ENCODE measurements at regions not wholly inside any gene's neighbourhood (a gene's known extent, or its start where the extent isn't known, plus 50 kb on each side); places are given as distances from the start of the nearest gene placed in this dataset.

GRCh38 chr17:71149607-71150006 is 971.2 kb upstream of the SOX9 start:
- Mint-ChIP-seq H3K27ac (no peak overlapping the region), H3K4me3 (no peak overlapping the region), H3K36me3 (ENCODE audit: low read depth) (no peaks in the 10 kb centered on the region), H3K4me1 (no peaks in the 10 kb centered on the region), H3K27me3 (no peaks in the 10 kb centered on the region), H3K9me3 (peaks cover 3% of the 10 kb centered on the region)
- ATAC-seq, result no peak
- DNase-seq, result no peak

- DNase-seq (no peak), ATAC-seq (no peak)
- Mint-ChIP-seq H3K9me3 (peaks cover 3% of the 10 kb centered on the region), H3K27ac (no peak overlapping the region), H3K27me3 (peaks cover 2% of the 10 kb centered on the region), H3K4me3 (no peak overlapping the region), H3K4me1 (no peaks in the 10 kb centered on the region), H3K36me3 (ENCODE audit: low read depth) (no peaks in the 10 kb centered on the region)
These were observed 963.5 kb upstream of the SOX9 start for GRCh38 chr17:71157297-71157696.

- Mint-ChIP-seq H3K4me1 (no peaks in the 10 kb centered on the region), H3K27ac (no peak overlapping the region), H3K36me3 (ENCODE audit: low read depth) (no peaks in the 10 kb centered on the region), H3K4me3 (no peak overlapping the region), H3K9me3 (no peaks in the 10 kb centered on the region), H3K27me3 (peaks cover 2% of the 10 kb centered on the region)
- DNase-seq (no peak), ATAC-seq (no peak)
These were observed 962.4 kb upstream of the SOX9 start for GRCh38 chr17:71158437-71158836.

- no peaks in the 10 kb centered on the region for H3K4me1 Mint-ChIP-seq
- ATAC-seq (no peak), DNase-seq (no peak)
- H3K4me3 Mint-ChIP-seq, result no peak overlapping the region
- H3K27ac Mint-ChIP-seq, result no peak overlapping the region
- H3K27me3 Mint-ChIP-seq, result peaks cover 2% of the 10 kb centered on the region
- no peaks in the 10 kb centered on the region for H3K9me3 Mint-ChIP-seq
- H3K36me3 Mint-ChIP-seq (ENCODE audit: low read depth), result no peaks in the 10 kb centered on the region
These were observed 957.6 kb upstream of the SOX9 start for GRCh38 chr17:71163121-71163812.

GRCh38 chr17:71163813-71164122 is 957.1 kb upstream of the SOX9 start:
- no peaks in the 10 kb centered on the region for H3K9me3 Mint-ChIP-seq

GRCh38 chr17:71164561-71164960 is 956.3 kb upstream of the SOX9 start:
- peaks cover 2% of the 10 kb centered on the region for H3K27me3 Mint-ChIP-seq
- no peak overlapping the region for H3K4me3 Mint-ChIP-seq
- H3K27ac Mint-ChIP-seq, result no peak overlapping the region
- ATAC-seq, result no peak
- no peaks in the 10 kb centered on the region for H3K4me1 Mint-ChIP-seq
- no peaks in the 10 kb centered on the region for H3K9me3 Mint-ChIP-seq
- no peak for DNase-seq
- H3K36me3 Mint-ChIP-seq (ENCODE audit: low read depth), result no peaks in the 10 kb centered on the region

More at GRCh38 chr17:71163813-71164122, 957.1 kb upstream of the SOX9 start:
- Mint-ChIP-seq H3K4me1 (no peaks in the 10 kb centered on the region), H3K4me3 (no peak overlapping the region), H3K36me3 (ENCODE audit: low read depth) (no peaks in the 10 kb centered on the region), H3K27ac (no peak overlapping the region), H3K27me3 (peaks cover 2% of the 10 kb centered on the region)
- ATAC-seq (no peak), DNase-seq (no peak)

GRCh38 chr17:71166311-71166710 is 954.5 kb upstream of the SOX9 start:
- DNase-seq (no peak), ATAC-seq (no peak)
- Mint-ChIP-seq H3K4me3 (no peak overlapping the region), H3K4me1 (no peaks in the 10 kb centered on the region), H3K36me3 (ENCODE audit: low read depth) (no peaks in the 10 kb centered on the region), H3K27ac (no peak overlapping the region), H3K27me3 (no peaks in the 10 kb centered on the region), H3K9me3 (no peaks in the 10 kb centered on the region)

- no peaks in the 10 kb centered on the region for H3K9me3 Mint-ChIP-seq
- H3K36me3 Mint-ChIP-seq (ENCODE audit: low read depth), result no peaks in the 10 kb centered on the region
- H3K27me3 Mint-ChIP-seq, result no peaks in the 10 kb centered on the region
- no peaks in the 10 kb centered on the region for H3K4me1 Mint-ChIP-seq
- no peak overlapping the region for H3K27ac Mint-ChIP-seq
- no peak for DNase-seq
- no peak for ATAC-seq
- H3K4me3 Mint-ChIP-seq, result no peak overlapping the region
These were observed 952.6 kb upstream of the SOX9 start for GRCh38 chr17:71168053-71168741.

- ATAC-seq, result no peak
These were observed 950.8 kb upstream of the SOX9 start for GRCh38 chr17:71170070-71170469.

GRCh38 chr17:71171270-71171669 is 949.5 kb upstream of the SOX9 start:
- Mint-ChIP-seq H3K4me3 (no peak overlapping the region), H3K9me3 (no peaks in the 10 kb centered on the region), H3K4me1 (no peaks in the 10 kb centered on the region), H3K27me3 (no peaks in the 10 kb centered on the region), H3K36me3 (ENCODE audit: low read depth) (no peaks in the 10 kb centered on the region), H3K27ac (no peak overlapping the region)
- DNase-seq (no peak), ATAC-seq (no peak)

More at GRCh38 chr17:71170070-71170469, 950.8 kb upstream of the SOX9 start:
- H3K36me3 Mint-ChIP-seq (ENCODE audit: low read depth), result no peaks in the 10 kb centered on the region
- H3K4me3 Mint-ChIP-seq, result no peak overlapping the region
- H3K9me3 Mint-ChIP-seq, result no peaks in the 10 kb centered on the region
- H3K27me3 Mint-ChIP-seq, result no peaks in the 10 kb centered on the region
- no peak for DNase-seq
- H3K27ac Mint-ChIP-seq, result no peak overlapping the region
- H3K4me1 Mint-ChIP-seq, result no peaks in the 10 kb centered on the region

- Mint-ChIP-seq H3K27me3 (no peaks in the 10 kb centered on the region), H3K4me3 (no peak overlapping the region), H3K4me1 (no peaks in the 10 kb centered on the region), H3K27ac (no peak overlapping the region), H3K36me3 (ENCODE audit: low read depth) (no peaks in the 10 kb centered on the region), H3K9me3 (no peaks in the 10 kb centered on the region)
- DNase-seq, result no peak
- ATAC-seq, result no peak
These were observed 946.8 kb upstream of the SOX9 start for GRCh38 chr17:71173991-71174390.

- Mint-ChIP-seq H3K27me3 (no peaks in the 10 kb centered on the region), H3K4me1 (no peaks in the 10 kb centered on the region), H3K4me3 (no peak overlapping the region), H3K27ac (no peak overlapping the region), H3K9me3 (no peaks in the 10 kb centered on the region), H3K36me3 (ENCODE audit: low read depth) (no peaks in the 10 kb centered on the region)
- DNase-seq, result no peak
- no peak for ATAC-seq
These were observed 944.5 kb upstream of the SOX9 start for GRCh38 chr17:71176331-71176730.

- Mint-ChIP-seq H3K4me1 (no peaks in the 10 kb centered on the region), H3K4me3 (no peak overlapping the region), H3K27ac (no peak overlapping the region), H3K27me3 (no peaks in the 10 kb centered on the region), H3K36me3 (ENCODE audit: low read depth) (no peaks in the 10 kb centered on the region), H3K9me3 (no peaks in the 10 kb centered on the region)
- ATAC-seq (no peak), DNase-seq (no peak)
These were observed 943.8 kb upstream of the SOX9 start for GRCh38 chr17:71176928-71177443.

- ATAC-seq (no peak), DNase-seq (no peak)
- no peaks in the 10 kb centered on the region for H3K4me1 Mint-ChIP-seq
- H3K27me3 Mint-ChIP-seq, result no peaks in the 10 kb centered on the region
- H3K4me3 Mint-ChIP-seq, result no peak overlapping the region
- no peak overlapping the region for H3K27ac Mint-ChIP-seq
- no peaks in the 10 kb centered on the region for H3K9me3 Mint-ChIP-seq
- no peaks in the 10 kb centered on the region for H3K36me3 Mint-ChIP-seq (ENCODE audit: low read depth)
These were observed 939.9 kb upstream of the SOX9 start for GRCh38 chr17:71180801-71181385.

GRCh38 chr17:71183066-71183660 is 937.7 kb upstream of the SOX9 start:
- no peak for DNase-seq
- no peak for ATAC-seq
- Mint-ChIP-seq H3K4me1 (no peaks in the 10 kb centered on the region), H3K27ac (no peak overlapping the region), H3K27me3 (no peaks in the 10 kb centered on the region), H3K4me3 (no peak overlapping the region), H3K36me3 (ENCODE audit: low read depth) (no peaks in the 10 kb centered on the region), H3K9me3 (no peaks in the 10 kb centered on the region)

Measured in activated naive CD8-positive, alpha-beta T cell treated with anti-CD3 and anti-CD28 coated beads, Interleukin-2, amount 50 U/mL, for 24 hours (primary cell).